ENCODE measurements at regions not wholly inside any gene's neighbourhood (a gene's known extent, or its start where the extent isn't known, plus 50 kb on each side); places are given as distances from the start of the nearest gene placed in this dataset.

- no peak for TF ChIP-seq CTCF (conservative IDR thresholded peaks at IDR 0.05 in 1 of 2, IDR thresholded peaks at IDR 0.05 in 1 of 2; ENCODE audit: extremely low read depth in 1 of 2, insufficient read depth in 1 of 2, low read depth in 1 of 2, low read length in 2 of 2)
- TF ChIP-seq EZH2 (IDR thresholded peaks at IDR 0.05; ENCODE audit: borderline replicate concordance, low read length): no peak
Measured at GRCh38 chr3:24608701-24609390, 114.2 kb upstream of the THRB start.

Measured in mammary epithelial cell (primary cell).